Activated T-cell treated with anti-CD3 and anti-CD28 coated beads, Interleukin-2, amount 50 U/mL, for 4 hours (primary cell): ENCODE measurements at regions not wholly inside any gene's neighbourhood (a gene's known extent, or its start where the extent isn't known, plus 50 kb on each side); places are given as distances from the start of the nearest gene placed in this dataset.
"Not testable (repeated sequence)": the region's sequence is repeated elsewhere in the genome, so short reads cannot be mapped to it uniquely, and the experiment has no call there.

ENCODE experiments used
- ATAC-seq, 2 donors: fragments of 200-7000 bp; cut with Tn5 transposase; one replicate each; pipeline ENCODE4 v1.10.0; 2021
- DNase-seq: peaks from one replicate; pipeline ENCODE4 v3.0.0-alpha.2; 2020
- H3K27me3 Mint-ChIP-seq: one replicate; pipeline ENCODE4 v1.8.0; 2021; ENCODE audit warnings: low read depth, mixed read lengths
- H3K36me3 Mint-ChIP-seq: one replicate; pipeline ENCODE4 v1.8.0; 2022; ENCODE audit warnings: mixed read lengths; ENCODE audit not compliant: insufficient read depth
- H3K4me1 Mint-ChIP-seq: one replicate; pipeline ENCODE4 v1.8.0; 2021; ENCODE audit warnings: low read depth, mixed read lengths
- H3K4me3 Mint-ChIP-seq: one replicate; pipeline ENCODE4 v1.8.0; 2021; ENCODE audit warnings: mild to moderate bottlenecking, moderate library complexity, mixed read lengths
- H3K9me3 Mint-ChIP-seq: one replicate; pipeline ENCODE4 v1.8.0; 2021; ENCODE audit warnings: mixed read lengths

DNA sequence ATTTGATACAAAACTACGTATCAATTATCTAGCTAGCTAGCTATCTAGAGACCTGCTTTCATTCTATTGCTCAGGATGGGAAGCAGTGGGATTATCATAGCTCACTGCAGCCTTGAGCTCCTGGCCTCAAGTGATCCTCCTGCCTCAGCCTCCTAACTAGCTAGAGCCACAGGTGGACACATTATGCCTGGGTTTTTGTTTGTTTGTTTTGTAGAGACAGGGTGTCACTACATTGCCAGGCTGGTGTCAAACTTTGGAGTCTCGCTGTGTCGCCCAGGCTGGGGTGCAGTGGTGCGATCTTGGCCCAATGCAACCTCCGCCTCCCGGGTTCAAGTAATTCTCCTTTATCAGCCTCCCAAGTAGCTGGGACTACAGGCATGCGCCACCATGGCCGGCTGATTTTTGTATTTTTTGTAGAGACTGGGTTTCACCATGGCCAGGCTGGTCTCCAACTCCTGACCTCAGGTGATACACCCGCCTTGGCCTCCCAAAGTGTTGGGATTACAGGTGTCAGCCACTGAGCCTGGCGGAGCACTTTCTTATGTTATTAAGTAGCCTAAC lies 122.5 kb upstream of the FBXO28 start:
- H3K4me3 Mint-ChIP-seq, result peak overlapping the region; percentile 38
- H3K27me3 Mint-ChIP-seq, DNase-seq, ATAC-seq, H3K36me3 Mint-ChIP-seq, H3K4me1 Mint-ChIP-seq, H3K9me3 Mint-ChIP-seq: not testable (repeated sequence)

DNA sequence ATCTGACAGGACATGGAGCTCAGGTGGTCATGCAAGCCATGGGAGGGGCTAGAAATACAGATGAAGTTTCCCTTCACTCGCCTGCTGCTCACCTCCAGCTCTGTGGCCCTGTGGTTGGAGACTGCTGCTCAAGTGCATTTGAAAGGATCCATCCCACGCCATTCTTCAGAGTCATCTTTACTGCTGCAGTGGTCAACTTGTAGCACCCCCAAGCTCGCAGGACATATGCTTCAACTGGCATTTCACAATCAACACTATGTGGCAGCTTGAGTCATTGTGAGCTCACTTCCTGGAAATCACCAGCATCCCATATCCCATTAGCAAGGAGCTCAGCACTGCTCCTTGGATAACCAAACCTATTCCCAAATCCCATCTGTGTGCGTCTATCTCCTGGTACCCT lies 116.2 kb upstream of the TP53BP2 start:
- not testable (repeated sequence) for ATAC-seq, H3K4me1 Mint-ChIP-seq, H3K36me3 Mint-ChIP-seq, H3K27me3 Mint-ChIP-seq, H3K9me3 Mint-ChIP-seq, H3K4me3 Mint-ChIP-seq, DNase-seq

DNA sequence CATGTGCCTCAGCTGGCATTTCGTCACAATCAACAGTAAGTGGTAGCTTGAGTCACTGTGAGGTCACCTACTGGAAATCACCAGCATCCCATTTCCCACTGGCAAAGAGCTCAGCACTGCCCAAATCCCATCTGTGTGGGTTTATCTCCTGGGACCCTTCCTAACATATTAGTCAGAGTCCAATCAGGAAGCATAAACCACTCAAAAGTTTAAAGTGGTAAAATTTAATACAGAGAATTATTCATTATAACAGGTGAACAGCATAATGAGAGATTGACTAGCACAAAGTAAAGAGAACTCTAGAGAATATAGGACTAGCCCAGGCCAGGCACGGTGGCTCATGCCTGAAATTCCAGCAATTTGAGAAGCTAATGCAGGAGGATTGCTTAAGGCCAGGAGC lies 107.1 kb upstream of the TP53BP2 start:
- H3K4me1 Mint-ChIP-seq, DNase-seq, H3K9me3 Mint-ChIP-seq, ATAC-seq, H3K36me3 Mint-ChIP-seq, H3K27me3 Mint-ChIP-seq, H3K4me3 Mint-ChIP-seq: not testable (repeated sequence)

GRCh38 chr1:223951551-223951950 lies 105.8 kb upstream of the TP53BP2 start:
- H3K36me3 Mint-ChIP-seq, H3K4me3 Mint-ChIP-seq, DNase-seq, H3K9me3 Mint-ChIP-seq, H3K4me1 Mint-ChIP-seq, H3K27me3 Mint-ChIP-seq, ATAC-seq: not testable (repeated sequence)

GRCh38 chr1:223949944-223950343 lies 104.2 kb upstream of the TP53BP2 start:
- DNase-seq, H3K4me3 Mint-ChIP-seq, H3K27me3 Mint-ChIP-seq, H3K9me3 Mint-ChIP-seq, H3K4me1 Mint-ChIP-seq, H3K36me3 Mint-ChIP-seq, ATAC-seq: not testable (repeated sequence)

GRCh38 chr1:223948041-223948440 lies 102.3 kb upstream of the TP53BP2 start:
- H3K9me3 Mint-ChIP-seq, H3K4me1 Mint-ChIP-seq, H3K36me3 Mint-ChIP-seq, H3K4me3 Mint-ChIP-seq, ATAC-seq, H3K27me3 Mint-ChIP-seq, DNase-seq: not testable (repeated sequence)

GRCh38 chr1:223936592-223936991 lies 90.8 kb upstream of the TP53BP2 start:
- H3K27me3 Mint-ChIP-seq, H3K36me3 Mint-ChIP-seq, H3K9me3 Mint-ChIP-seq, H3K4me3 Mint-ChIP-seq, DNase-seq, H3K4me1 Mint-ChIP-seq, ATAC-seq: not testable (repeated sequence)

- H3K4me1 Mint-ChIP-seq, ATAC-seq, H3K27me3 Mint-ChIP-seq, DNase-seq, H3K36me3 Mint-ChIP-seq, H3K4me3 Mint-ChIP-seq, H3K9me3 Mint-ChIP-seq: not testable (repeated sequence)
These were observed 85.7 kb upstream of the TP53BP2 start for GRCh38 chr1:223931476-223931875.

DNA sequence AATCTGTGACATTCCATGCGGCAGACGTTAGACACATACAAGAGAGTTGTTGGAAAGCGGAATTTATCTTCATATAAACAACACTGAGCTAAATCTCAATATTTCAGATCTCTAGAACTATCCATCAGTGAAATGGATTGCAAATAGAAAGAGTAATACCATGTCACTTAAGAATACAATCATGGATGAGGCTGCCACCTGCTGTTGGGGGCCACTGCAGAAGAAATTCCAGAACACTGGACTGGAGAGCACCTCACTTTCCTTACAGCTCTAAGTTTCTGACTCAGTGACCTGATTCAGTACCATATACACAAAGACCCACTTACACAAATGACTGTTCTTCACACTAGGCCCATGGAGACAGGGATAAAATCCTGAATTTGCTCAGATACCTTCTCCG lies 75.1 kb upstream of the TP53BP2 start:
- not testable (repeated sequence) for H3K27me3 Mint-ChIP-seq, DNase-seq

DNA sequence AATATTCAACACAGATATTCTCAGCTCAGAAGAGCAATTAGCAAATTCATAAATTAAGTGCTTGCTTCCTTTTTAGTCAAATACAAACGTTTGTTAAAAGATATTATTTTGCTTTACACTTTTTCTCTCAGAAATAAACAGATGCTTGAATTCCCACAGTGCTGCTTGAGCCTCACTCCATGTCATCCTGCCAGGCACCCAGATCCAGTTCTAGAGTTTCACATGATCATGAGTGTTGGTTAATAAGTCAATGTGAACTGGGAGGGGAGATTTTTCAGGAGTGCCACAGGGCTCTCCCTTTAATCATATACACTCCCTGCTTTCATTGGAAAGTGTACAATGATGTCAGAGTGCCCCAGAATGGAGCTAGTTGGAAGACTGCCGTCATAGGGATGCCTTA lies 69.7 kb upstream of the TP53BP2 start:
- H3K27me3 Mint-ChIP-seq, ATAC-seq, H3K4me1 Mint-ChIP-seq, H3K36me3 Mint-ChIP-seq, H3K9me3 Mint-ChIP-seq, H3K4me3 Mint-ChIP-seq, DNase-seq: not testable (repeated sequence)

More for the DNA sequence above, 75.1 kb upstream of the TP53BP2 start:
- H3K4me1 Mint-ChIP-seq, H3K9me3 Mint-ChIP-seq, H3K36me3 Mint-ChIP-seq, ATAC-seq, H3K4me3 Mint-ChIP-seq: not testable (repeated sequence)

- ATAC-seq, H3K4me3 Mint-ChIP-seq, H3K4me1 Mint-ChIP-seq, DNase-seq, H3K36me3 Mint-ChIP-seq, H3K27me3 Mint-ChIP-seq, H3K9me3 Mint-ChIP-seq: not testable (repeated sequence)
These were observed 68.0 kb upstream of the TP53BP2 start for GRCh38 chr1:223913715-223914114.

- not testable (repeated sequence) for H3K27me3 Mint-ChIP-seq, ATAC-seq, H3K4me3 Mint-ChIP-seq, H3K36me3 Mint-ChIP-seq, H3K4me1 Mint-ChIP-seq, H3K9me3 Mint-ChIP-seq
- peak; percentile 5 for DNase-seq
These were observed 62.3 kb upstream of the TP53BP2 start for GRCh38 chr1:223907943-223908587.

DNA sequence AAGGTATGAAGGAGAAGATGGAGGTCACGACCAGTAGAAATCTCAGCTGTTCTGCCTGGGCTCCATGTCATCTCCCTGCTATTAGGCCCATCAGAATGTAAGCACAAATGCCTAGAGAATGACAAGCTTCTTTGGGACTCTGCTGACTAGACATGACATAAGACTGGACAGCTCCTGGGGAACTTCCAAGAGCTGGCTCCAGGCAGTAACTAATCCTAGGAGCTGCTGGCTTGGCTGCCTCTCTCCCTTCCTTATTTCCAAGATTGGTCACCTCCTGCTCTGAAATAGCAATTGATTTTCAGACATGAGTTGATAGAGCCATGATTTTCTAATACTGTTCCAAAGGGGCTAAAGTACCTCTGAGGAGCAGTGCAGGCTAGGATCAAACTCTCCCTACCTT lies 57.5 kb upstream of the TP53BP2 start:
- H3K9me3 Mint-ChIP-seq, H3K36me3 Mint-ChIP-seq, H3K27me3 Mint-ChIP-seq, DNase-seq, ATAC-seq, H3K4me3 Mint-ChIP-seq, H3K4me1 Mint-ChIP-seq: not testable (repeated sequence)

DNA sequence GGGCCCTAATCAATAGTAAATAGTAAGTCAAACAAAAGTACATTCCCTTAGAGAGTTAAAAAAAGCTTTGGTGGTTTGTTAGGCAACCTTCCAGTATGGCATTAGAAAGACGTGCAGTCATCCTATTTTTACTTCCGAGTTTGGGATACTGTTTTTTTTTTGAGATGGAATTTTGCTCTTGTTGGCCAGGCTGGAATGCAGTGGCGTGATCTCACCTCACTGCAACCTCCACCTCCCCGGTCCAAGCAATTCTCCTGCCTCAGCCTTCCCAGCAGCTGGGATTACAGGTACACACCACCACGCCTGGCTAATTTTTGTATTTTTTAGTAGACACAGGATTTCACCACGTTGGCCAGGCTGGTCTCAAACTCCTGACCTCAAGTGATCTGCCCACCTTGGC lies 54.0 kb upstream of the TP53BP2 start:
- not testable (repeated sequence) for H3K36me3 Mint-ChIP-seq, H3K27me3 Mint-ChIP-seq, H3K9me3 Mint-ChIP-seq, H3K4me3 Mint-ChIP-seq, ATAC-seq, DNase-seq, H3K4me1 Mint-ChIP-seq

GRCh38 chr1:223897097-223897496 lies 51.4 kb upstream of the TP53BP2 start:
- not testable (repeated sequence) for DNase-seq, ATAC-seq, H3K4me3 Mint-ChIP-seq, H3K4me1 Mint-ChIP-seq, H3K36me3 Mint-ChIP-seq, H3K9me3 Mint-ChIP-seq, H3K27me3 Mint-ChIP-seq
